NB4 (cell line): ENCODE measurements at regions not wholly inside any gene's neighbourhood (a gene's known extent, or its start where the extent isn't known, plus 50 kb on each side); places are given as distances from the start of the nearest gene placed in this dataset.

ENCODE experiments used
- DNase-seq: peaks from one replicate; pipeline ENCODE4 v3.0.0; 2010; ENCODE audit warnings: low read depth
- H3K4me3 ChIP-seq: one replicate; pipeline ENCODE4 v1.5.1; 2011; ENCODE audit warnings: mild to moderate bottlenecking, low read depth, low read length, moderate library complexity
- CTCF ChIP-seq: IDR thresholded peaks from one replicate; pipeline ENCODE4 v1.5.1; 2012; ENCODE audit warnings: low read depth, low read length
- MAX ChIP-seq: IDR thresholded peaks from 2 replicates; pipeline ENCODE4 v1.6.1; 2011; ENCODE audit warnings: low read depth, low read length
- MYC ChIP-seq: IDR thresholded peaks from 2 replicates; pipeline ENCODE4 v1.6.1; 2011; ENCODE audit warnings: low read depth, low read length
- POLR2A ChIP-seq: IDR thresholded peaks from 2 replicates; pipeline ENCODE4 v1.6.1; 2011; ENCODE audit warnings: mild to moderate bottlenecking; ENCODE audit not compliant: insufficient read length; ENCODE audit errors: extremely low read depth

DNA sequence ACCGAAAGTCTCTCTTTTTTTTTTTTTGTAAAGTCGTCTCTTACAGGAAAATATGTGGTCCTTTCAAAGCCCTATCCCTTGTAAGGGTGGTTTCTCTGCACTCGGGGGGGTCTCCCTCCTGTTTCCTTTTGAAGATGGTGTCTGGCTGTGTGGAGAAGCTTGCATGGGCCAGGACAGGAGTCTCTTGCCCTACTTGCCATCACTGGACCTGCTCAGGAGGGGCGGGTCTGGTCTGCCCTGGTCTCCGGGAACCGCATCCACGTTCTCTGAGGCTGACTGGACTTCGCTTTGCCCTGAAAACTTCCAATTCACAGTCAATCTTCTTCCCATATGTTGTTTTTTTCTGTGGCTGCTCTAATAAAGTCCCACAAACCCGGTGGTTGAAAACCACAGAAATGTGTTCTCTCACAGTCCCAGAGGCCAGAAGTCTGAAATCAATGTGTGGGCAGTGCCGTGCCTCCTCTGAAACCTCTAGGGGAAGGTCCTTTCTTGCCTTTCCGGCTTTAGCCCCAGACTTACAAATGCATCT, 92.9 kb upstream of the IER5L start:
- no peak for TF ChIP-seq POLR2A
- TF ChIP-seq MYC: peak; percentile 80
- TF ChIP-seq CTCF: no peak
- peak; percentile 79 for TF ChIP-seq MAX
- DNase-seq: peak; percentile 93

GRCh38 chr9:129270205-129270604, 92.1 kb upstream of the IER5L start:
- no peak for TF ChIP-seq CTCF
- TF ChIP-seq POLR2A: no peak
- TF ChIP-seq MAX: no peak
- TF ChIP-seq MYC: no peak
- H3K4me3 ChIP-seq: no peak overlapping the region
- DNase-seq: no peak

More for the DNA sequence above, 92.9 kb upstream of the IER5L start:
- no peak overlapping the region for H3K4me3 ChIP-seq

DNA sequence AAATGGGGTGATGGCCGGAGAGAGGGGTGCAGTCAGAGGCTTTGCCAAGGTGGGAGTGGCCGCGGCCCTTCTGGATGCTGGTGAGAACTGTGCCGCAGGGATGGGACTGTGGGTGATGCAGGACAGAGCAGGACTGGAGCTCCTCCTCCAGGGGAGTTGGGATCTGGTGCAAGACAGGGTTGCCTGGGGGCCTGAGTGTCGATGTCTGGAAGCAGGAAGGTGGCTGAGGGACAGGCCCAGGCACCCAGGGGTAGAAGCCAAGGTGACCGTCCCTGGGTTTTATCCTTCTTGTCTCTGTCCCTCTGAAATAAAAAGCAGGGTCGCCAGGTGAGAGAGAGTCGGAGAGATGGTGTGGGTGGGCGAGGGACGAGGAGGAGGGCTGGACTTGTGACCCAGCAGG, 89.1 kb upstream of the IER5L start:
- DNase-seq: no peak
- no peak overlapping the region for H3K4me3 ChIP-seq
- TF ChIP-seq CTCF (no peak), MAX (no peak), MYC (no peak), POLR2A (no peak)

DNA sequence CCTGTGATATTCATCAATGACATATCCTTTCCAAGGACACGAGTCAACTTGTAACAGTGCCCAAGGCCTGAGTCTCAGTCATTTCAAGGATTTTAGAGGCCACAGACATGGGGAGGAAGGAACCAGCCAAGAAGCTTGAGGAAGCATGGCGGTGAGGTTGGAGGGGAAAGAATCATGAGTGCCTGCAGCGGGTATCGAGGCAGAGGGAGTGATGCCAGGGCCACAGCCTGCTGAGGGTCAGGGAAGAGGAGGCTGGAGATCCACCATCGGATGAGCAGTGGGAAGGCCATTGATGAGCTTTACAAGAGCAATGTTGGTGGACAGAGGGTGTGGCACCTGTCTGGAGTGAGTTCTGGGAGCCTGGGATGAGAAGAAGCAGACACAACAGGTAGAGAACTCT, 88.5 kb upstream of the IER5L start:
- TF ChIP-seq MYC: no peak
- TF ChIP-seq CTCF: no peak
- TF ChIP-seq POLR2A: no peak
- no peak for TF ChIP-seq MAX
- DNase-seq: no peak
- H3K4me3 ChIP-seq: no peak overlapping the region

DNA sequence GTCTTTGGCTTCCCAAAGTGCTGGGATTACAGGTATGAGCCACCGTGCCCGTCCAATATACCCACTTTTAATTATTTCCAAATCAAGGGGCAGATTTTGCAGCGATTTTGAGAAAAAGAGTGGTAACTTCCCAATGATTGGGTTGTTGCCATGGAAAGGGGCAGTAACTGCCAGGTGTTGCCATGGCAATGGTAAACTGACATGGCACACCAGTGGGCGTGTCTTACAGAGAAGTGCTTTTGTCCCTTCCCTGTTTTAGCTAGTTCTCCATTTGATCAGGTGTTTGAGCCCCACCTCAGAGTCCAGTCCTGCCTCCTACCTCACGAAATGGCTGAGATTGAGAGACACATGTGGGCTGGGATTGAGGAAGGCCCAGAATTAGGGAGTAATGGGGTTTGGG, 86.3 kb upstream of the IER5L start:
- no peak for TF ChIP-seq MYC
- TF ChIP-seq POLR2A: no peak
- no peak for TF ChIP-seq CTCF
- no peak for TF ChIP-seq MAX
- DNase-seq: no peak
- H3K4me3 ChIP-seq: no peak overlapping the region
